SK-N-MC (cell line): ENCODE measurements at regions not wholly inside any gene's neighbourhood (a gene's known extent, or its start where the extent isn't known, plus 50 kb on each side); places are given as distances from the start of the nearest gene placed in this dataset.

Source experiments
- EZH2 ChIP-seq: fragments of 200-600 bp; sonication (generic); IDR thresholded peaks from one replicate; pipeline ENCODE4 v1.6.1; 2017; ENCODE audit warnings: antibody characterized with exemption
- FOXP2 ChIP-seq: optimal IDR thresholded peaks from 2 replicates; pipeline ENCODE3; 2011; ENCODE audit warnings: mild to moderate bottlenecking, moderate library complexity; ENCODE audit not compliant: insufficient read depth; ENCODE audit errors: extremely low read length, control extremely low read depth

DNA sequence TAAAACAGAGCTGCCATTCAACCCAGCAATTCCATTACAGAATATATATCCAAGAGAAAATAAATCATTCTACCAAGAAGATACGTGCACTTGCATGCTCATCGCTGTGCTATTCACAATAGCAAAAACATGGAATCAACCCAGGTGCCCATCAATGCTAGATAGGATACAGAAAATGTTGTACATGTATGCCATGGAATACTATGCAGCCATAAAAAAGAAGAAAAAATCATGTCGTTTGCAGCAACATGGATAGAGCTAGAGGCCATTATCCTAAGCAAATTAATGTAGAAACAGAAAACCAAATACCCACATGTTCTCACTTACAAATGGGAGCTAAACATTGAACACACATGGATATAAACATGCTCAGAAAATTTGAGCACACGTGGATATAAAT lies 633.1 kb upstream of the CITED2 start:
- no peak for TF ChIP-seq FOXP2
- no peak for TF ChIP-seq EZH2
